ENCODE measurements at regions not wholly inside any gene's neighbourhood (a gene's known extent, or its start where the extent isn't known, plus 50 kb on each side); places are given as distances from the start of the nearest gene placed in this dataset.

DNA sequence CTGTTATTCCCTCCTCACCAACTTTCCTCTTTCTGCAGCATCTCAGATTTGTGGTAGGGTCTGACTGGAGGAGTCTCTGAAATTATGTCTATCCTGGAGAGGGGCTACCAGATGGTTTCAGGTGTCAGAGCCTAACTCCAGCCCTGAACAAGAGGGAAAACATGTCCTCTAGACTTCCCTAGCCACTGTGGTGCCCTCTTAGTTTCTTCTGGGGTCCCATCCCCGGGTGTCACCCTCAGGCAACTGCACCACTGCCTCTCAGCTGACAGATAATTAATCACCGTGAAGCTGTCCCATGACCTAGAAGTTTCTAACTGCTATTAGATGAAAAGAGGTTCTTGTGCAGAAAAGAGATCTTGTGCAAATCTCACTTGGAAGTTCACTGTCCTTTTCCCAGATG, 95.1 kb upstream of the CELF4 start (continued):
- TF ChIP-seq GATAD2B (conservative IDR thresholded peaks at IDR 0.05; ENCODE audit: low read depth): no peak
- TF ChIP-seq, protein P1, sequence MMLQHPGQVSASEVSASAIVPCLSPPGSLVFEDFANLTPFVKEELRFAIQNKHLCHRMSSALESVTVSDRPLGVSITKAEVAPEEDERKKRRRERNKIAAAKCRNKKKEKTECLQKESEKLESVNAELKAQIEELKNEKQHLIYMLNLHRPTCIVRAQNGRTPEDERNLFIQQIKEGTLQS (IDR thresholded peaks at IDR 0.05; ENCODE audit: borderline replicate concordance, extremely low read depth, low read depth, low read length): no peak

DNA sequence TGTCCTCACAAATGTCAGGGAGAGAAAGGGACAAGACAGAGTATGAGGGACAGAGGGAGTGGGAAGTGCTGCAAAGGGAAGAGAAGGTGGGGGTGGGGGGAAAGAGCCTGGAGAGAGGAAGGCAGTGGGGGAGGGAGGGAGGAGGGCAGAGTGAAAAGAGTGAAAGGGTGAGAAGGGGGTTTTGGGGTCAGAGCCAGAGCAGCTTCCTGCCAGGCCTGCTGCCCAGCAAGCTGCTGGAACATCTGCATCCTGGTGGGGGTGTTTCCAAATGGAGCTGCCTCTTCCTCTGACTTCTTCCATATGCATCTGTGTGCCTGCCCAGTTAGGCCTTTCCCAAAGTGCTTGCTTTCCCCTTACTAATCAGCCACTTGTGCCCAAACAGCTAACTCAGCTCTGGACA, 94.3 kb upstream of the CELF4 start:
- POLR2A ChIA-PET: no interaction called here
- H3K4me3 ChIP-seq: no peak overlapping the region
- no peaks in the 10 kb centered on the region; a peak in 1 of 4 replicates for H3K27me3 ChIP-seq (replicated peaks in 1 of 2; ENCODE audit: control insufficient read depth in 2 of 2, insufficient read depth in 2 of 2, low read length in 1 of 2)
- SMC1A ChIA-PET (ENCODE audit: uncharacterized antibody, unreplicated experiment): no interaction called here
- CTCF ChIA-PET: no interaction called here
- TF ChIP-seq, protein P2, sequence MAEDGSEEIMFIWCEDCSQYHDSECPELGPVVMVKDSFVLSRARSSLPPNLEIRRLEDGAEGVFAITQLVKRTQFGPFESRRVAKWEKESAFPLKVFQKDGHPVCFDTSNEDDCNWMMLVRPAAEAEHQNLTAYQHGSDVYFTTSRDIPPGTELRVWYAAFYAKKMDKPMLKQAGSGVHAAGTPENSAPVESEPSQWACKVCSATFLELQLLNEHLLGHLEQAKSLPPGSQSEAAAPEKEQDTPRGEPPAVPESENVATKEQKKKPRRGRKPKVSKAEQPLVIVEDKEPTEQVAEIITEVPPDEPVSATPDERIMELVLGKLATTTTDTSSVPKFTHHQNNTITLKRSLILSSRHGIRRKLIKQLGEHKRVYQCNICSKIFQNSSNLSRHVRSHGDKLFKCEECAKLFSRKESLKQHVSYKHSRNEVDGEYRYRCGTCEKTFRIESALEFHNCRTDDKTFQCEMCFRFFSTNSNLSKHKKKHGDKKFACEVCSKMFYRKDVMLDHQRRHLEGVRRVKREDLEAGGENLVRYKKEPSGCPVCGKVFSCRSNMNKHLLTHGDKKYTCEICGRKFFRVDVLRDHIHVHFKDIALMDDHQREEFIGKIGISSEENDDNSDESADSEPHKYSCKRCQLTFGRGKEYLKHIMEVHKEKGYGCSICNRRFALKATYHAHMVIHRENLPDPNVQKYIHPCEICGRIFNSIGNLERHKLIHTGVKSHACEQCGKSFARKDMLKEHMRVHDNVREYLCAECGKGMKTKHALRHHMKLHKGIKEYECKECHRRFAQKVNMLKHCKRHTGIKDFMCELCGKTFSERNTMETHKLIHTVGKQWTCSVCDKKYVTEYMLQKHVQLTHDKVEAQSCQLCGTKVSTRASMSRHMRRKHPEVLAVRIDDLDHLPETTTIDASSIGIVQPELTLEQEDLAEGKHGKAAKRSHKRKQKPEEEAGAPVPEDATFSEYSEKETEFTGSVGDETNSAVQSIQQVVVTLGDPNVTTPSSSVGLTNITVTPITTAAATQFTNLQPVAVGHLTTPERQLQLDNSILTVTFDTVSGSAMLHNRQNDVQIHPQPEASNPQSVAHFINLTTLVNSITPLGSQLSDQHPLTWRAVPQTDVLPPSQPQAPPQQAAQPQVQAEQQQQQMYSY (CRISPR knock-in tag; IDR thresholded peaks at IDR 0.05): no peak
- TF ChIP-seq TCF12 (IDR thresholded peaks at IDR 0.05; ENCODE audit: low read depth, low read length): no peak
- no peak for TF ChIP-seq JUNB (IDR thresholded peaks at IDR 0.05)
- TF ChIP-seq PAX5 (IDR thresholded peaks at IDR 0.05; ENCODE audit: borderline replicate concordance, low read depth, low read length): no peak
- TF ChIP-seq, protein P3, sequence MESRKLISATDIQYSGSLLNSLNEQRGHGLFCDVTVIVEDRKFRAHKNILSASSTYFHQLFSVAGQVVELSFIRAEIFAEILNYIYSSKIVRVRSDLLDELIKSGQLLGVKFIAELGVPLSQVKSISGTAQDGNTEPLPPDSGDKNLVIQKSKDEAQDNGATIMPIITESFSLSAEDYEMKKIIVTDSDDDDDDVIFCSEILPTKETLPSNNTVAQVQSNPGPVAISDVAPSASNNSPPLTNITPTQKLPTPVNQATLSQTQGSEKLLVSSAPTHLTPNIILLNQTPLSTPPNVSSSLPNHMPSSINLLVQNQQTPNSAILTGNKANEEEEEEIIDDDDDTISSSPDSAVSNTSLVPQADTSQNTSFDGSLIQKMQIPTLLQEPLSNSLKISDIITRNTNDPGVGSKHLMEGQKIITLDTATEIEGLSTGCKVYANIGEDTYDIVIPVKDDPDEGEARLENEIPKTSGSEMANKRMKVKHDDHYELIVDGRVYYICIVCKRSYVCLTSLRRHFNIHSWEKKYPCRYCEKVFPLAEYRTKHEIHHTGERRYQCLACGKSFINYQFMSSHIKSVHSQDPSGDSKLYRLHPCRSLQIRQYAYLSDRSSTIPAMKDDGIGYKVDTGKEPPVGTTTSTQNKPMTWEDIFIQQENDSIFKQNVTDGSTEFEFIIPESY (IDR thresholded peaks at IDR 0.05): no peak
- no peak for TF ChIP-seq KDM1A (IDR thresholded peaks at IDR 0.05; ENCODE audit: borderline replicate concordance)
- no peak for TF ChIP-seq ZNF384 (IDR thresholded peaks at IDR 0.05; ENCODE audit: borderline replicate concordance, low read depth, low read length)
- TF ChIP-seq, protein P4, sequence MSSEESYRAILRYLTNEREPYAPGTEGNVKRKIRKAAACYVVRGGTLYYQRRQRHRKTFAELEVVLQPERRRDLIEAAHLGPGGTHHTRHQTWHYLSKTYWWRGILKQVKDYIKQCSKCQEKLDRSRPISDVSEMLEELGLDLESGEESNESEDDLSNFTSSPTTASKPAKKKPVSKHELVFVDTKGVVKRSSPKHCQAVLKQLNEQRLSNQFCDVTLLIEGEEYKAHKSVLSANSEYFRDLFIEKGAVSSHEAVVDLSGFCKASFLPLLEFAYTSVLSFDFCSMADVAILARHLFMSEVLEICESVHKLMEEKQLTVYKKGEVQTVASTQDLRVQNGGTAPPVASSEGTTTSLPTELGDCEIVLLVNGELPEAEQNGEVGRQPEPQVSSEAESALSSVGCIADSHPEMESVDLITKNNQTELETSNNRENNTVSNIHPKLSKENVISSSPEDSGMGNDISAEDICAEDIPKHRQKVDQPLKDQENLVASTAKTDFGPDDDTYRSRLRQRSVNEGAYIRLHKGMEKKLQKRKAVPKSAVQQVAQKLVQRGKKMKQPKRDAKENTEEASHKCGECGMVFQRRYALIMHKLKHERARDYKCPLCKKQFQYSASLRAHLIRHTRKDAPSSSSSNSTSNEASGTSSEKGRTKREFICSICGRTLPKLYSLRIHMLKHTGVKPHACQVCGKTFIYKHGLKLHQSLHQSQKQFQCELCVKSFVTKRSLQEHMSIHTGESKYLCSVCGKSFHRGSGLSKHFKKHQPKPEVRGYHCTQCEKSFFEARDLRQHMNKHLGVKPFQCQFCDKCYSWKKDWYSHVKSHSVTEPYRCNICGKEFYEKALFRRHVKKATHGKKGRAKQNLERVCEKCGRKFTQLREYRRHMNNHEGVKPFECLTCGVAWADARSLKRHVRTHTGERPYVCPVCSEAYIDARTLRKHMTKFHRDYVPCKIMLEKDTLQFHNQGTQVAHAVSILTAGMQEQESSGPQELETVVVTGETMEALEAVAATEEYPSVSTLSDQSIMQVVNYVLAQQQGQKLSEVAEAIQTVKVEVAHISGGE (CRISPR knock-in tag; IDR thresholded peaks at IDR 0.05): no peak
- no peak for TF ChIP-seq GATAD2B (conservative IDR thresholded peaks at IDR 0.05; ENCODE audit: low read depth)
- no peak for TF ChIP-seq LARP7 (IDR thresholded peaks at IDR 0.05)
- TF ChIP-seq, protein P1 (IDR thresholded peaks at IDR 0.05; ENCODE audit: borderline replicate concordance, extremely low read depth, low read depth, low read length): no peak
- no peak for TF ChIP-seq CHD2 (IDR thresholded peaks at IDR 0.05; ENCODE audit: borderline replicate concordance, low read depth, low read length)
- DNase-seq (ENCODE audit: low read depth, low spot score): no peak
- in situ Hi-C loops (cut with MboI) (no loop called here), intact Hi-C loops (cut with micrococcal nuclease; ENCODE audit: unreplicated experiment) (no loop called here)
- no peak for ATAC-seq
- FAIRE-seq: no peak
- H3K9me3 ChIP-seq (replicated peaks; ENCODE audit: control insufficient read depth, insufficient read depth, low read length): no peaks in the 10 kb centered on the region
- BruUV-seq (replicated peaks): no TSS peak
- no peak overlapping the region for H3K9ac ChIP-seq (ENCODE audit: control insufficient read depth, insufficient read depth, low read length)
- no peaks in the 10 kb centered on the region for H3K79me2 ChIP-seq (ENCODE audit: control insufficient read depth, insufficient read depth, low read length)
- no peak overlapping the region for H3K4me2 ChIP-seq (ENCODE audit: control insufficient read depth, insufficient read depth)
- H3K27ac ChIP-seq (ENCODE audit: control insufficient read depth, insufficient read depth): no peak overlapping the region
- no peaks in the 10 kb centered on the region for H3K36me3 ChIP-seq (ENCODE audit: control insufficient read depth in 2 of 2, insufficient read depth in 2 of 2, low read length in 1 of 2)
- H3K4me1 ChIP-seq (ENCODE audit: control insufficient read depth, insufficient read depth, low read length): no peaks in the 10 kb centered on the region
- RAD21 ChIA-PET (ENCODE audit: unreplicated experiment): no interaction called here
- no peak overlapping the region for H2AFZ ChIP-seq (ENCODE audit: control insufficient read depth, low read depth, low read length)
- no peaks in the 10 kb centered on the region for H4K20me1 ChIP-seq (ENCODE audit: control insufficient read depth, insufficient read depth)

Measured in GM12878 (cell line).